ENCODE measurements at regions not wholly inside any gene's neighbourhood (a gene's known extent, or its start where the extent isn't known, plus 50 kb on each side); places are given as distances from the start of the nearest gene placed in this dataset.

DNA sequence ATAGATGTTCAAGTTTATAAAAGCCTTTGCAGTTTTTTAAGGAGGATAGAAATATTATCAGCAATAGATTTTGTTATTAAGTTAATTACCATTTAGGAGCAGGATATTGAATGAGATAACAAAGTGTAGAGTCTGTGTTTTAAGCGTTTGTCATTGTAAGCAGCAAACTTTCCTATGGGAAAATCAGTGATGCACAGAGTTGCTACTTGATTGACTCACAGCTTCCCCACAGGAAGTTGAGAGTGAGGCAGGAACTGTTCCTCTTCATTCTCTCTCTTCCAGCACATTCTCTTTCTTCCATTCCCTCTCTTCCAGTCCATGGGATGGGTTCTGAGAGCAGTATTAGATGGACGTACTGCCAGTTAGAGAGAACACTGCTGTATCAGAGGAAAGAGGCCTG, 867.7 kb upstream of the AGA start:
- intact Hi-C loops (cut with micrococcal nuclease; ENCODE audit: unreplicated experiment) = no loop called here
- H3K27me3 ChIP-seq (ENCODE audit: control insufficient read depth in 1 of 2, insufficient read depth in 2 of 2, low read length in 2 of 2) = no peaks in the 10 kb centered on the region
- H3K4me1 ChIP-seq (ENCODE audit: insufficient read depth, low read length) = no peaks in the 10 kb centered on the region
- H3K9me3 ChIP-seq (ENCODE audit: low read length) = no peaks in the 10 kb centered on the region
- no peak for TF ChIP-seq KLF6 (CRISPR knock-in tag; IDR thresholded peaks at IDR 0.05)
- TF ChIP-seq ZNF292 (CRISPR knock-in tag; IDR thresholded peaks at IDR 0.05; ENCODE audit: borderline replicate concordance, low read depth) = no peak
- TF ChIP-seq RNF2 (conservative IDR thresholded peaks at IDR 0.05; ENCODE audit: low read depth) = no peak
- TF ChIP-seq XRCC5 (optimal IDR thresholded peaks at IDR 0.05; ENCODE audit: low read length) = no peak
- TF ChIP-seq, protein P1, sequence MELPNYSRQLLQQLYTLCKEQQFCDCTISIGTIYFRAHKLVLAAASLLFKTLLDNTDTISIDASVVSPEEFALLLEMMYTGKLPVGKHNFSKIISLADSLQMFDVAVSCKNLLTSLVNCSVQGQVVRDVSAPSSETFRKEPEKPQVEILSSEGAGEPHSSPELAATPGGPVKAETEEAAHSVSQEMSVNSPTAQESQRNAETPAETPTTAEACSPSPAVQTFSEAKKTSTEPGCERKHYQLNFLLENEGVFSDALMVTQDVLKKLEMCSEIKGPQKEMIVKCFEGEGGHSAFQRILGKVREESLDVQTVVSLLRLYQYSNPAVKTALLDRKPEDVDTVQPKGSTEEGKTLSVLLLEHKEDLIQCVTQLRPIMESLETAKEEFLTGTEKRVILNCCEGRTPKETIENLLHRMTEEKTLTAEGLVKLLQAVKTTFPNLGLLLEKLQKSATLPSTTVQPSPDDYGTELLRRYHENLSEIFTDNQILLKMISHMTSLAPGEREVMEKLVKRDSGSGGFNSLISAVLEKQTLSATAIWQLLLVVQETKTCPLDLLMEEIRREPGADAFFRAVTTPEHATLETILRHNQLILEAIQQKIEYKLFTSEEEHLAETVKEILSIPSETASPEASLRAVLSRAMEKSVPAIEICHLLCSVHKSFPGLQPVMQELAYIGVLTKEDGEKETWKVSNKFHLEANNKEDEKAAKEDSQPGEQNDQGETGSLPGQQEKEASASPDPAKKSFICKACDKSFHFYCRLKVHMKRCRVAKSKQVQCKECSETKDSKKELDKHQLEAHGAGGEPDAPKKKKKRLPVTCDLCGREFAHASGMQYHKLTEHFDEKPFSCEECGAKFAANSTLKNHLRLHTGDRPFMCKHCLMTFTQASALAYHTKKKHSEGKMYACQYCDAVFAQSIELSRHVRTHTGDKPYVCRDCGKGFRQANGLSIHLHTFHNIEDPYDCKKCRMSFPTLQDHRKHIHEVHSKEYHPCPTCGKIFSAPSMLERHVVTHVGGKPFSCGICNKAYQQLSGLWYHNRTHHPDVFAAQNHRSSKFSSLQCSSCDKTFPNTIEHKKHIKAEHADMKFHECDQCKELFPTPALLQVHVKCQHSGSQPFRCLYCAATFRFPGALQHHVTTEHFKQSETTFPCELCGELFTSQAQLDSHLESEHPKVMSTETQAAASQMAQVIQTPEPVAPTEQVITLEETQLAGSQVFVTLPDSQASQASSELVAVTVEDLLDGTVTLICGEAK (IDR thresholded peaks at IDR 0.05) = no peak
- TF ChIP-seq, protein P1 (CRISPR knock-in tag; IDR thresholded peaks at IDR 0.05) = no peak
- no peak for TF ChIP-seq ZNF432 (CRISPR knock-in tag; IDR thresholded peaks at IDR 0.05; ENCODE audit: borderline replicate concordance)
- TF ChIP-seq ERF (CRISPR knock-in tag; IDR thresholded peaks at IDR 0.05) = no peak
- TF ChIP-seq HNRNPL (IDR thresholded peaks at IDR 0.05; ENCODE audit: low read depth, low read length) = no peak
- TF ChIP-seq KLF12 (CRISPR knock-in tag; IDR thresholded peaks at IDR 0.05; ENCODE audit: borderline replicate concordance) = no peak
- no peak for TF ChIP-seq ZNF296 (CRISPR knock-in tag; conservative IDR thresholded peaks at IDR 0.05)
- TF ChIP-seq DMTF1 (CRISPR knock-in tag; IDR thresholded peaks at IDR 0.05) = no peak
- FAIRE-seq (no peak), ATAC-seq (no peak), DNase-seq (ENCODE audit: low spot score) (no peak)
- no peak overlapping the region for H3K4me3 ChIP-seq (replicated peaks in 1 of 3; ENCODE audit: insufficient read depth in 1 of 3, low read depth in 2 of 3, low read length in 3 of 3)
- POLR2A ChIA-PET = no interaction called here
- WGBS (ENCODE audit: low lambda C conversion rate) = 4% methylated on average over 2 of the region's 2 CpGs
- no peak overlapping the region for H2AFZ ChIP-seq (ENCODE audit: low read length)
- no peak overlapping the region for H3K9ac ChIP-seq (ENCODE audit: insufficient read depth, low read depth, low read length)
- no peaks in the 10 kb centered on the region for H4K20me1 ChIP-seq (ENCODE audit: insufficient read depth, low read length)
- H3K4me2 ChIP-seq (ENCODE audit: low read depth, low read length) = no peak overlapping the region
- H3K27ac ChIP-seq (ENCODE audit: extremely low read length, insufficient read depth, low read length) = no peak overlapping the region
- in situ Hi-C loops (cut with HindIII; ENCODE audit: extremely low pct_ligation_motif_present, low pct_unique_long_range_greater_than_20kb) = no loop called here
- no TSS peak for BruUV-seq (replicated peaks)
- no peaks in the 10 kb centered on the region for H3K79me2 ChIP-seq (ENCODE audit: insufficient read depth, low read length)
- CTCF ChIA-PET (ENCODE audit: low intra/inter-chr PET ratio, low total read pairs) = no interaction called here
- no peaks in the 10 kb centered on the region for H3K36me3 ChIP-seq (replicated peaks in 1 of 2; ENCODE audit: control insufficient read depth in 1 of 2, insufficient read depth in 2 of 2, low read length in 2 of 2)

All from HepG2 (cell line).